ENCODE measurements at regions not wholly inside any gene's neighbourhood (a gene's known extent, or its start where the extent isn't known, plus 50 kb on each side); places are given as distances from the start of the nearest gene placed in this dataset.

DNA sequence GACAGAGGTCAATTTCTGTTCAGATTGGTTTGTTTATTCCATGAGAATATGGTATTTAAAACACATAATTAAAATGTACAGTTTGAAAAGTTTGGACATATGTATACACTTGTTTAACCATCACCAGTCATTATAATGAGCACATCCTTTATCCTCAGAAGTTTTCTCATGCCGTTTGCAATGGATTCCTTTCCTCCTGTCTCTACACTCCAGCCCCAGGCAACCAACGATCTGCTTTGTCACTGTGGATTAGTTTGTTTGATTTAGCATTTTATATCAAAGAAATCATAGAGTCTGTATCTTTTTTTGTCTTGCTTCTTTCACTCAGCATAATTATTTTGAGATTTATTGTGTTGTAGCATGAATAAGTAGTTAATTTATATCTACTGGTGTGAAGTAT is 243.0 kb upstream of the TRAM1L1 start:
- TF ChIP-seq MAX (IDR thresholded peaks at IDR 0.05; ENCODE audit: insufficient read depth, insufficient read length) = no peak
- TF ChIP-seq CTCF (IDR thresholded peaks at IDR 0.05; ENCODE audit: extremely low read depth in 1 of 2, insufficient read depth in 1 of 2, low read depth in 1 of 2, low read length in 2 of 2) = no peak
- no peak for TF ChIP-seq EZH2 (IDR thresholded peaks at IDR 0.05; ENCODE audit: borderline replicate concordance, low read depth, low read length, severe bottlenecking)
- TF ChIP-seq POLR2A (IDR thresholded peaks at IDR 0.05; ENCODE audit: low read depth, low read length) = no peak
- TF ChIP-seq MYC (IDR thresholded peaks at IDR 0.05; ENCODE audit: low read depth, low read length) = no peak
- no peak for TF ChIP-seq JUN (IDR thresholded peaks at IDR 0.05; ENCODE audit: borderline replicate concordance, insufficient read depth, insufficient read length, low read depth)
- no peak for TF ChIP-seq FOS (IDR thresholded peaks at IDR 0.05; ENCODE audit: borderline replicate concordance, insufficient read depth, low read length)
- no peak for TF ChIP-seq POLR2AphosphoS5 (IDR thresholded peaks at IDR 0.05; ENCODE audit: insufficient read depth, low read depth, low read length)
- TF ChIP-seq GATA2 (IDR thresholded peaks at IDR 0.05; ENCODE audit: insufficient read depth, insufficient read length, low read depth, low read length) = no peak
